SIG-M5 (cell line): ENCODE measurements at regions not wholly inside any gene's neighbourhood (a gene's known extent, or its start where the extent isn't known, plus 50 kb on each side); places are given as distances from the start of the nearest gene placed in this dataset.
A peak's percentile ranks its signal among the peaks of the same experiment; 100 is the strongest.
"Not testable (repeated sequence)": the region's sequence is repeated elsewhere in the genome, so short reads cannot be mapped to it uniquely, and the experiment has no call there.

Source experiments
- DNase-seq: peaks from one replicate; lab custom pipeline; 2025; lab: John Stamatoyannopoulos, UW

DNA sequence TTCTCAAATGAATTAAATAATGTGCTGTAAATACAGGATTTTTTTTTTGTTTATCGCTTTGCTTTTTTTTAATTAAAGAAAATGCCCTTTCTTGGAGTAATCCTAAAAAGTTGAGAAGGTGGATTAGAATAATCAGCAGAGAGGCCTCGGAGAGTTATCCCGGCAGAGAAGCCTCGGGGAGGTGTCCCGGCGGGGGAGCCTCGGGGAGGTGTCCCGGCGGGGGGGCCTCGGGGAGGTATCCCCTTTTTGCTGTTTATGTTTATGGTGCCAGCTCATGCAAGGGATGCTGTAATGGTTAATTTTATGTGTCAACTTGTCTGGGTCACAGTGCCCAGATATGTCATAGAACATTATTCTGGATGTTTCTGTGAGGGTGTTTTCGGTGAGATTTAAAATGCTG lies 263.0 kb upstream of the TRIB2 start:
- DNase-seq = no peak

DNA sequence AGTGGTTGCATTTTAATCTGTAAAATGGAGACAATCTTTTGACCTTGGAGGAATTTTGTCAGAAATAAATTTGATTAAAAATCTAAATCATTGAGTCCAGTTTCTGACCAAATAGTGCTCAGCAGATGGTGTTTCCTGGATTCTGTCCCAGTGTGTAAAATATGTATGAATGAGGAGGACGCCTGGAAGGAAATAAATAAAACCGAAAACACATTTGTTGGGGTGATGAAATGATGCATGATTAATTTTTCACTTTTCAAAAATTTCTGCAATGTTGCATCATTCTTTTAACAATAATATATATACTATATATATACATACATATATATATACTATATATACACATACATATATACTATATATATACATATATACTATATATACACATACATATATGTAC lies 261.1 kb upstream of the TRIB2 start:
- no peak for DNase-seq

DNA sequence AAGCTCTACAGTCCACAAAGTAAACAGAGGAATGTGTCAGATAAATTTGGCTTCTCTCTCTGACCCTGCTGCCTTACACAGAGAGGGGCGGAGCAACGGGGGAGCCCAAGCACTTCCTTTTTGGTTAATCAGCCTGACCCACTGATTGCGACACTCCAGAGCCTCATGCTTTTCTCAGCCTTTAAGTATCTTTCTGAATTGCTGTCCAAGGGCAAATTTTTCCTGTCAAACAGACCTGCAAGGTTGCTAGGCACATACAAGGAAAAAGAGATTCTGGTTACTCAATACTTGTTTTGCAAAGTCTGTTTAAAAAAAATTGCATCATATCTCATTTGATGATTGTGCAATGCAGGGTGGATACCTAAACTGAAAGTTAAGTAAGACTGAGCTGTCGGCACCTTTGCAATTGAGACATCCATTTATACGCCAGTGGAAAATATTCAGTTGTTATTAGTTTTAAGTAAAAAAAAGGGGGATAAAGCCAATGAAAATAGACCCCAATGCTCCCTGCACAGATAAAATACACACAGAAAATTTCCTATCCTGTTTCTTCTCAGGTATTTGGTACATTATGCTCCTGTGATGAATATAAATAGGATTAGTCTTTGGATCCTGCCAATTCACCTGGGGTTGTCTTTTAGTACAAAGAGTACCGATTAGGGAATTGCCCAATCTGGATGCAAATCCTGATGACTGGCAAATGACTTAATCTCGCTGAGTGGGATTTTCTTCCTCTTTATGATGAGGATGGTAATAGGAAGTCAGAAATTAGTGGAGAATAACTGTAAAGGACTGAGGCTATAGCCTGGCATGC lies 260.2 kb upstream of the TRIB2 start:
- DNase-seq = peak; percentile 99

DNA sequence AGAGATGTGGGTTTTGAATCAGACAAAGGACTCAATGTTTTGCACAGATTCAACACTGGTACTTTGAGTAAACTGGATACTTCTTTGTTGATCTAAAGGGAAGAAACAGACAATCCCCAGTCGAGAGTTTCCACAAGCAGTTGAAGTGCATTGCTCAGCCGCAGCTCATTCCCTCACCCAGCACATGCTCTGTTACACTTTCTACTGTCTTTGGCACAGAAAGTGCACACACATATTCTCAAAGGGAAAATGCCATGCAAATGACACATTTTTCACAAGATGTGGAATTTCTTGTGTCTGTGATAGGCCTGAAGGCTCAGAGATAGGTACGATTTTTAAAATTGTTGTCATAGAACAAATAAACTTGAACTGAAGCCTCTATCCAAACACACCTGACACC lies 258.9 kb upstream of the TRIB2 start:
- no peak for DNase-seq

DNA sequence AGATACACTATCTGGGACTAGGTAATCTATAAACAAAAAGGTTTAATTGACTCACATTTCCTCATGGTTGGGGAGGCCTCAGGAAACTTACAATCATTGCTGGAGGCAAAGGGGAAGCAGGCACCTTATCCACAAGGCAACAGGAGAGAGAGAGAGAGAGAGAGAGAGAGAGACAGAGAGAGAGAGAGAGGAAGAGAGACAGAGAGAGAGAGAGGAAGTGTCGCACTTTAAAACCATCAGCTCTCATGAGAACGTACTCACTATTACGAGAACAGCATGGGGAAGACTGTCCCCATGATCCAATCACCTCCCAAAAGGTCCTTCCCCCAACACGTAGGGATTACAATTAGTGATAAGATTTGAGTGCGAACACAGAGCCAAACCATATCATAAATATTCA lies 253.5 kb upstream of the TRIB2 start:
- no peak for DNase-seq

DNA sequence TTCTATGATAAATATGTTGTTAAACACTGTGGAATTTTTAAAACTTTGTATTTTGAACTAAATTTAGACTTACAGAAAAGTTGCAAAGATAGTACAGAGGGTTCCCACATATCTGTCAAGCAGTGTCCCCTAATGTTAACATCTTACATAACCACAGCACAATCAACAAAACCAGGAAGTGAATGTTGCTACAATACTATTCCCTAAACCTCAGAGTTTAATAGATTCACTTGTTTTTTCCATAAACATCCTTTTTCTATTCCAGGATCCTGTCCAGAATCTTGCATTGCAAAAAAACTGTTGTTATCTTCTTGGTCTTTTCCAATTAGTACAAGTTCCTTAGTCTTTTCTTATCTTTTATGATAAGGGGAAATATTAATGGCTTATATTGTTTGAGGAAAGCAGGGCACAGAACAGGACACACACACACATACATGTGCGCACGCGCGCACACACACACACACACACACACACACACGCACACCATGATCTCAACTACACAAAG lies 251.1 kb upstream of the TRIB2 start:
- no peak for DNase-seq

DNA sequence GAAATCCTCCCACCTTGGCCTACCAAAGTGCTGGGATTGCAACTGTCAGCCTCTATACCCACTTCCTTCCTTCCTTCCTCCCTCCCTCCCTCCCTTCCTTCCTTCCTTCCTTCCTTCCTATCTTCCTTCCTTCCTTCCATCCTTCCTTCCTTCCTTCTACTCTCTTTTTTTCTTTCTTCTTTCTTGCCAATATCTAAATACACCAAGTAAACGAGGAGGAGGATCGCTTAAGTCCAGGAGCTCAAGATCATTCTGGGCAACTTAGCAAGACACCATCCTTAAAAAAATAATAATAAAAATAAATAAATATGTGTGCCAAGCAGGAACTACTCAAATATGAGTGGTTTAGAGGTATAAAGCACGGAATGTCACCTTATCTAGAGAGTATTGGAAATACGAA lies 249.4 kb upstream of the TRIB2 start:
- no peak for DNase-seq

DNA sequence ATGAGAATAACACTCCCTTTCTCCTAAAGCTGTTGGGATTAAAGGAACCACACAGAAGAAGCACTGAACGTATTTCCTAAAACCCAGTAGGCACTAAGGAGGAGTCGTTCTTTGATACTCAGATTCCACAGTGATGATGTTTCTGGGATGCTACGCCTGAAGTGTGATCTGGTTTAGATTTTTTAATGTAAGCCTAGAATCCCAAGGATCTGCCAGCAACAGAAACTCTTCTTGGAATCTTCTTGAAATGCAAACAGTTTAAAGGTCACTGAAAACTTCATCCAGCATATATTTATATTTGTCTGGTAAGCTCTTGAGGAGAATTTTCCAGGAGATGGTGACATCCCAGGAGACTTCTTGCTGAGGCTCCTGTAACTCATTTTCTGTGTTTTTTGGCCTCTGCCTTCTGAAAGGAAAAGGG lies 247.6 kb upstream of the TRIB2 start:
- DNase-seq = no peak

DNA sequence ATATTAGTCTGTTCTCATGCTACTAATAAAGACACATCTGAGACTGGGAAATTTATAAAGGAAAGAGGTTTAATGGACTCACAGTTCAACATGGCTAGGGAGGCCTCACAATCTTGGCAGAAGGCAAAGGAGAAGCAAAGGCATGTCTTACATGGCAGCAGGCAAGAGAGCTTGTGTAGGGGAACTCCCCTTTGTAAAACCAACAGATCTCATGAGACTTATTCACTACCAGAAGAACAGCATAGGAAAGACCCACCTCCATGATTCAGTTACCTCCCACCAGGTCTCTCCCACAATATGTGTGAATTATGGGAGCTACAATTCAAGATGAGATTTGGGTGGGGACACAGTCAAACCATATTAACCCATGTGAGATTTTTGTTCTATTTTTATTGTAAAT lies 244.5 kb upstream of the TRIB2 start:
- not testable (repeated sequence) for DNase-seq

DNA sequence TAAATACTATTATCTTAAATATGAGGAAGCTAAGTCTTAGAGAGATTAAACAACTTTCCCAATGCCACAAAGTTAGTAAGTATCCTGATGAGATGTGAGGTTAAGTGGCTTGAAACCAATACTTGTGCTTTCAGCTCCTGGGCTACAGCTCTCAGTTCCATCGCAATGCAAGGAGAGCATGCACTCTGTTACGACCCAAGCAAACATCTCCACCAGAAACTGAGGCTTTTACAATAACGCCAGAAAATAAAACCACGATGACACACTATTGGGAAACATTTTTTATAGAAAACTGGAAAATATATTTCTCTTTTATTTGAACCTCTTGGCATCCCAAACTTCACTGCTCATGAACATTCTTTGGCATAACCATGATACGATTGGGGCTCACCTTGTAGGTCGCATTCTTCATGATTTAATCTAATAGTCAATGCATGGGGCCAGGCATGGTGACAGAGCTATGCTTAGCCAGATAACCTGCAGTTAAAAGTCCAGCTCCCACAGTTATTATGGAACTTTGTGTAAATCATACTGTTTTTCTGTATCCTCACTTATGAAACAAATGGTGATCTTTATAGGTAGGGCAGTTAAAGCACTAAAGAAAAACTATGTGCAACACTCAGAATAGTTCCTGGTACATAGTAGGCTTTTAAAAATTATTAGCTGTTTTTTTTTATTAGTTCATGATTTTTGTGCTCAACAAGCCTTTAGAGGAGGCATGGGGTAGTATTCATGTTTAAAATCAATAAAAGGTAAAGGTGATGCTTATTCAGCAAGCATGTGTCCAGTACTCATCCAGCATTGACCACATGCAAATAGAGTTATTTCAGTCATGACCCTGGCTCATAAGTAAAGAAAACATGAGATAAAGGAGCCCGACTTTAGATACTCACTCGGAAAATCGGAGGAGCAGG lies 238.3 kb upstream of the TRIB2 start:
- no peak for DNase-seq

DNA sequence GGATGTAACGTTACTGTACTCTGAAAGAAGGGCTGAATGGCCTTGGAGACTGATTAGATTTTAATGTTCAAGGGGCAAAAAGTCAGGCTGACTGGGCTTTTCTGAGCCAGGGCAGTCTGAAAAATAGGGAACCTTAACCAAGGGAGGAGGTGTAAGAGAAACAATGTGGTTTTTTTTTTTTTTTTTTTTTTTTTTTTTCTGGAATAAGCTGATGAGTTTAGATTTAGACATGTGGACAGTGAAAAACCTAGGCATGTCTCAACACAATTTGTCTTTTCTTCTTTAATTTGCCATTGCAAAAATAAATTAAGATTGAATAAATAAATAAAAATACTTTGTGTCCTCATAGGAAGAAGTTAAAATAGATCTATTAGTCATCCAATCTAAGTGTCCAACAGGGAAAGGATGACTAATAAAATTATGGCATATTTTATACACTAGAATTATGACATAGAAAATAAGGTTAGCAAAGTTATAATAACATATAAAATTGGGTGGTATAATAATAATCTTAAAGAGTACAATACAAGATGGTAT lies 237.6 kb upstream of the TRIB2 start:
- DNase-seq = no peak

DNA sequence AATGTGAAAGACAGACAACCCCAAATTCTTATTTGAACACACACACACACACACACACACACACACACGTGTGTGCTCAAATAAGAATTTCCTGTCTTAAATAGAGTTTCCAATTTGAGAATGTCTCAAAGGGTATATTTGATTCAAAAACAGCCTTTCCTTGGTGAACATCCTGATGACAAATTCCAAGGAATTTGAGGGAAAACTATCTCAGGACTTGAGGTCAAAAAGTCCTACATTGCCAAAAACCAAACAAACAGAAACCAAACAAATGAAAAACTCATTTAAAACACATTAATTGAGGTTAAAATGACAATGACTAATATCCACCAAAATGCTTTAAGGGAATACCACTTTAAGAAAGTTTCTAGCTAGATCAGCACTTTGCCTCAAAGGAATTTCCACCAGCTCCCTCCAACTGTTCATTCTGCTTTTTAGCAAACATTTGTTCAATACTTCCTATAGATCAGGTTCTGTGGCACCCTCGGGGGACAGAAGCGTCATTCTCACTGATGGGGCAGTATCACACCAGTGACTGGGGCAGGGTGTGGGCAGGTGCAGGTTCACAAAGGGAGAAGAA lies 232.1 kb upstream of the TRIB2 start:
- no peak for DNase-seq

DNA sequence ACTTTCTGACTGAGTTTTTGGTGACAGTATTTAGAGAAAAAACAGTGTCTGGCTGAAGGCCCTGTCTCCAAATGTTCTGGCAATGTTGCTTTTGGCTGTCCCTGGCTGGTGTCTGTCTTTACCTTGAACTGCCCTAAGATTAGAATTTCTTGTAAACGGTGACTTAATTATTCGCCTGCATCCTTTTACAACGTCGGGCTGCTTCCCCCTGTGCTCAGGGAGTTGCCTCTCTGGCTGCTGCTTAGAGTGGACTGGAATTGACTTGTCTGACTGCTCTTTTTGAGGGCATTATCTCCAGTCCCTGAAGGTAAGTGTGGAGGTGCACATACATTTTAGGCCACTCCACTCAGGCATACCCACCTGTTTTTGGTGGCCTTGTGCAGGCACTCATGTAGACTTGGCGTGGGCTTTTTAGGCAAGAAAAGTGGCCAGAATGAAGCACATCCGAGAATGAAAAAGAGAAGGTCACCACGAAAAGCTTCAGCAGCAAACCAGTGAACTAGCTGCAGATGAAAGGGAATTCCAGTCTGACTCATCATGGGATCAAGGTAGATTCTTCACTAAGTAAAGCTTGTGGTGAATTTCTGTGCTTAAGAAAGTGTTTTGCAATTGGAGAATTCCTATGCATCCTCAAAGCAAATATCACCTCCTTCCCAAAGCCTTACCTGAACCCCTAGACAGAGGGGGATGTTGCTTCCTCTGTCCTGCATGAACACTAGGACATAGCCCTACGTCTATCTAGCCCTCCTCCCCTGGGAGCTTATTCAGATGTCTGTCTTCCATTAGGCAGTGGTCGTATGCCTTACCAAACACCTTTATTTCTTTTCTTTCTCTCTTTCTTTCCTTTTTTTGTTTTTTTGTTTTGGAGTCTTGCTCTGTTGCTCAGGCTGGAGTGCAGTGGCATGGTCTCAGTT lies 230.3 kb upstream of the TRIB2 start:
- DNase-seq = no peak

DNA sequence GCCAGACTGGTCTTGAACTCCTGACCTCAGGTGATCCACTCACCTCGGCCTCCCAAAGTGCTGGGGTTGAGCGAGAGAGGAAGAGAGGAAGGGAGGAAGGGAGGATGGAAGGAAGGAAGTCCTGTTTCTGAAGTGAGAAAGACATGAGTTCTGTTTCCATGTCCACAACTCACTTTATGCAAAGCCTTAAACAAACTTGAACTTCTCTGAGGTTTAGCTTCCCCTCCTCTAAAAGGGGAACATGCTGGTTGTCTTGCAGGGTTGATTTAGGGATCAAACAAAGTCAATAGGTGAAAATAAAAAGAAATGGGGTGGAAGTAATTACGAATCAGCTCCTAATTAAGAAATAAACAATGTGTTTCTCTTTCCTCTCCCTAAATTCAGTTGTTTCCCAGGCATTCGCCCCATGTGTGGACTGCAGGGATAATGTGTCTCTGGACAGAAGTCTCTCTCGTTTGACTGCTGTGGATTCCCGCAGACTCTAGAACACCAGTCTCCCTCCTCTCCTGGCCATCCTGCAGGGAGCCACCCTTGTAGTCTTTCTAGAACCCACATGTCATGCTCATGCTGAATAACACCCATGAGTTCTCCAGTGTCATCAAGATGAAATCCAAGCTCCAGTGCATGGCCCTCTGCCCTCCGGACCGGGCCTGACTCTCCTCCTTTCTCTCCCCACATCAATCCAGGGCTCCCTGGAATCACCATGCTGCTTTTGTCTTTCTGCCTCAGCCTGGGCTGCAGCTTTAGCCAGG lies 229.3 kb upstream of the TRIB2 start:
- no peak for DNase-seq

DNA sequence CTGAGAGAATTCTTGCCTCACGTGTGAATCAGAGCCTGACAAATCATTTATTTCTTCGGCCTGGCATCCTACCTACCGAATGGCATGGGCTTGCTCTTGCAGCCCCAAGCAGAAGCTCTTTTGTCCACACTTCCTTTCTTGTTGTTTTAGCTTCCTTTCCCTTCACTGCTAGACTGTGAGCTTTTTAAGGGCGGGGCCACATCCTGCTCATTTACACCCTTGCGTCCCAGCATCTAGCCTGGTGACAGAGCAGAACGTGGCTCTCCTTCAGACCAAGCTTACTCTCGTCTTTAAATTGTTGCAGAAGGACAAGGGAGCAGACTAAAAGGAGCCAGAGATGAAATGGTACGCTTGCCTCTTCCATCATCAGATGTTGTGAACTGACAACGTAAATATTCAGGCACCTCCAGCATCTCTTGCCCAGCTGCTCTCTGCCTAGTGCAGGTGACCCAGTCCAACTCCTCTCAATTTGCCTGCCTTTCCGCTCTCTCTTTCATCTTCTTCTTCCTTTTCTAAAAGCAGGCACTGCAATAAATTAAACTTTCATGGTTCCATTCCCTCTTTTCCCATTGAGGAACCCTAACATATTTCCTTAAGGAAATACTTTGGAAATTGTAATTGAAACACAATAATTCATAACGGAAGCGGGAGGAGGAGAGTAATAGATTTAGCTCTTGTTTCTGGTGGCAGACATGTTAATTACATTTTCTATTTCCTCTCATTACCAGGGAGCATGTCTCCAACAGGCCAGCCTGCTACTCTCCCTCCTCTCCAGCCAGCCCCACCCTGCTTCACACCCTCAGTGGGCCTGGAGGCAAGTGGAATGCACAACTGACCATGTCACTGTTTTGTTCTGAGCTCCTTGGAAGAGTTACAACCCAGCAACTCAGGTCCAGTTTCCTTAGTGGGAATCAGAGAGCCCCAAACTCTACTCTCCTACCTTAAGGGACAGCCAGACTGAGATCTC lies 228.1 kb upstream of the TRIB2 start:
- no peak for DNase-seq

DNA sequence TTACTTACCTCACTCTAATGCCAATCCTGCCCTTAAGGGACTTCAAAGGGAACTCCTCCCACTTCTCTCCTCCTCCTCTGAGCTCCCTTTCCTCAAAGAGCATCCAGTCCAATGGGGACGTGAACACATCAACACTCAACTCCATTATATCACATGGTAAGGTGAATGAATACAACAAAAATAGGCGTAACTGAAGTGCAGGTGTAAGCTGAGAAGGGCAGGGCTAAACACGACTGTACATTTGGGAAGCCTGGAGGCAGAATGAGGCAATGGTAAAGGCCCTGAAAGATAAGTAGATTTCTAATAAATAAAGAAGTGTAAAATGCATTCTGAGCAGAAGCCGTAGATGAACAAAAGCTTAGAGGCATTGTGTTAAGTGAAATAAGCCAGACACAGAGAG lies 226.1 kb upstream of the TRIB2 start:
- DNase-seq = no peak

DNA sequence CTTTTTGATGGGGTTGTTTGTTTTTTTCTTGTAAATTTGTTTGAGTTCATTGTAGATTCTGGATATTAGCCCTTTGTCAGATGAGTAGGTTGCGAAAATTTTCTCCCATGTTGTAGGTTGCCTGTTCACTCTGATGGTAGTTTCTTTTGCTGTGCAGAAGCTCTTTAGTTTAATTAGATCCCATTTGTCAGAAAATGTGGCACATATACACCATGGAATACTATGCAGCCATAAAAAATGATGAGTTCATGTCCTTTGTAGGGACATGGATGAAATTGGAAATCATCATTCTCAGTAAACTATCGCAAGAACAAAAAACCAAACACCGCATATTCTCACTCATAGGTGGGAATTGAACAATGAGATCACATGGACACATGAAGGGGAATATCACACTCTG lies 224.4 kb upstream of the TRIB2 start:
- DNase-seq = not testable (repeated sequence)

DNA sequence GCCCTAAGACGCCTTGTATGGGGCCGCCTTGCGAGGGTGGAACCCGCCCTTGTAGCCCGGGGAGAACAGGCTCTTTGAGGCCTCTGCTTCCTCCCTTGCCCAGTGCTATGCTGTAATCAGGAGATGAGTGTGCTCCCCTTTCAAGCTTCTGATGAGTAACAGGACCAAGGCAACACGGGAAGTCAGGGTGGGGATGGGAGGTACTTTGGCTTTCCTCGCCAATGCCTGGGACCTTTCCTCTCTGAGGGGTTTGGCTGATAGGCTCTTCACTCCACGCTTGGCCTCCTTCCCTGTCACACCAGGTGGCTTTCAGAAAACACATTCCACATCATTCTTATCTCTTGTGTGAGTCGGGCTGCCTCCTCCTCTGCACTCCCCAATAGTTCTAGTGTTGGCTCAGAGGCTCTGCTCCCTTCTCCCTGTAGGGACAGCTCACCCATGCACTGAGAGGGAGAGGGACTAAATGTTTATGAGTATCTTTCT lies 223.7 kb upstream of the TRIB2 start:
- DNase-seq = no peak

DNA sequence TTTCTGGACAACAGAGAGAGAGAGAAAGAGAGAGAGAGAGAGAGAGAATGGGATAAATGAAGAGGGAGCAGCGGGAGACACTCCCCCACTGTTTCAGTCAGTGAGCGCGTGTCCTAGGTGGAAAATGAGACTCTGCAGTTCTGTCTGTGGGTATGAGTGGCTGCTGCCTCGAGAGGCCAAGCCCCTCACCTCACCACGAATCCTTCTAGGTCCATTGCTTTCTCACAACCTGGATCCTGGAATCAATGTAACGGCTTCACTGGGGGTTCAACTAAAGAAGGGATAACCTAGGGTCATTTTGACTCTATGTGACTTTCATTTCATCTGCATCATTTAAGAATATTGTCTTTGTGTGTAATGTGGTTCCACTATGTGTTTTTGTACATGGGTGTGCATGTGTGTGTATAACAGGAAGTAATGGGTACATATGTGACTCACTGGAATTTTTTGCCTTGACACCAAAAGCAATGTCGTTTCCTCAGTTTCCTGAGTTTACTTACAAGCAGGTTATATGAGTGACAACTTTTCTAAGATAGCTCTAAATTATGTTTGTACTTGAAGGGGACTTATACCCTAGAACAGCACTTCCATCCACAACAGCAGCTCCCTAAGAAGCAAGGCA lies 221.4 kb upstream of the TRIB2 start:
- DNase-seq = no peak
